Putamen (tissue), 1 donor: ENCODE measurements at regions not wholly inside any gene's neighbourhood (a gene's known extent, or its start where the extent isn't known, plus 50 kb on each side); places are given as distances from the start of the nearest gene placed in this dataset.
"Not testable (repeated sequence)": the region's sequence is repeated elsewhere in the genome, so short reads cannot be mapped to it uniquely, and the experiment has no call there.

Experiments used
- DNase-seq: peaks from one replicate; pipeline ENCODE4 v3.0.0-alpha.2; 2016; ENCODE audit warnings: low spot score

DNA sequence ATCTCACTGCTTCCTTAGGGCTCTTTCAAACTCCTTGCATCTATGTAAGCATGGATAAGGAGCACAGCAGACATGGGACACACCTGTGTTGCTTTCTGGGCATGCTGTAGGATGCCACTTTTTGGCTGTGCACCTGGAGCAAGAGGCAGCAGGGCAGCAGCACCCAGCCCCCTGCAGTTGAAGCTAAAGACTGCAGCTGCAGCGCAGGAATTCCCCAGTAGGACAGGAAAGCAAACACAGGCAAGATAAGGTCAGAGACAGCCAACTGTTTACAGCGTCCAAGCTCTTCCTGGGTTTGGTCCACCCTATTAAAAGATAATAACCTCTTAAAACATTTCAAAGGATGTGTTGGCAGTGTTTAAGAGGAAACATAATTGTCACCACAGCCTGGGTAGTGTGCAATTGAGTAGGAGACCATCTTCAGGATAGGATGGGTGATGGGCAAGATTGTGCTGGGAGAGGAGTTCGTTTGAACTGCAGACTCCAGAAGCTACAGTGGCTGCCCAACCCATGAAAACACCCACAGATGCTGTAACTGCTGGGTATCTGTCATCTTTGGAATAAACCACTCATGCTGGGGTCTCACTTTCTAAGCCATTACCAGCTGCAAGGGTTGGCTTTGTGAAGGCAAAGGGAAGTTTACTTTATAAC, 242.3 kb upstream of the PLGLB1 start:
- not testable (repeated sequence) for DNase-seq

DNA sequence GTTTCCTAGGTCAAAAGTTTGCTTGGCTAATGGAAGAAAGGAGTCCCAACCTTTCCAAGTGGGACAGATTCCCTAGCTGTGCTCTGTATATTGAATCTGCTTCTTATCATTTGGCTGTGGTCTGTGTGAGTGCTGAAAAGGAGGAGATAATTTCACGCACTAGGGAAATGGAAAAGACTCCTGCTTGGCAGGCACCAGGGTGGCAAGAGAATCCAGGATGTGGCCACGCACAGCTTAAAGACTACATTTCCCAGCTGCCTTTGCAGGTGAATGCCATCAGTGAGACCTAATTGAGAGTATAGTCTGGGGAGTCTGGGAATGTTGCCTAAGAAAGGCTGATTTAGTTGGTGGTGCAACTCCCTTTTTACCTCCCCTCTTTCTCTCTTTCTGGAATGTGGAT, 253.5 kb upstream of the PLGLB1 start:
- not testable (repeated sequence) for DNase-seq

DNA sequence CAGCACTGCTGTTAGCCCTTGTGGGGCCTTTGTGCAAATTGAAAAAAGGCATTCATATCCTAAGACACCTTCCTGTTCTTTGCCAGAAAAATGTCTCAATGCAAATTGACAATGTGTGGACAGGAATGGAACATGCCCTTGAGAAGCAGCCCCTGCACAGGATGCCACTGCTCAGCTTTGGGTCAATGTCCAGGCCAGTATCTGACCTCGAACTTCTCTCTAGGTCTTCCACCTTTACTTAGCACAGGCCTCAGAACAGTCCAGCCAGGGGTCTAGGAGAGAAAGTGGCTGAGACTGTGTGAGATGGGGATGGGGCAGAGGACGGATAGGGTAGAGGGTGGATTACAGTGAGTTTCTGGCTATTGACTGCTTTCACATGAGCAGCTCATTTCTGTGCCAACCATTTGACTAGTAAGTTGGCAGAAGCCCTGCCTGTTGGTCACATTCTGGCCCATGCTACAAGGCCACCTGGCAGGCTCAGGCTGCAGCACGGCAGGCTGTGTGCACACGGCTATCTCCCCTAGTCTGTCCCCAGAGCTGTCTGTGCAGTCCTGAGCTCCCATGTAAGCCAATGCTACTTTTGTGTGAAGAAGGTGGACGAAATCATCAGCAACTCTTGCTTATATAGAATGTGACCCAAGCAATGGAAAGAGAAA, 254.5 kb upstream of the PLGLB1 start:
- DNase-seq, result not testable (repeated sequence)

DNA sequence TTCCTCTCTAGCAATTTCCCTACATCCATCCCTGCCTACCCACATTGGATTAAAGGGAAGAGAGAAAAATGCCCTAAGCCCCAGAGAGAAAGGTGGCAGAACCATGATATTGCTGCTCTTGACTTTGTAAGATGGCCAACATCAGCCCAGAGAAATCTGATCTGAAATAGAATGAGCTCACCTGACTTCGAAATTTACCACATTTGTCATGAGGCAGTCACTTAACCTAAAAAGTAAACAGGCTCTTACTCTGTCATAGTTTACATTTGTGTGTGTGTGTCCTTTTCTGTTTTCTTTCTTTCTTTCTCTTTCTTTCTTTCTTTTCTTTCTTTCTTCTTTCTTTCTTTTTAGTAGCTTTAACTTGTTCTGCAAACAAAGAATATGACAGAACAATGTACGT, 255.0 kb upstream of the PLGLB1 start:
- DNase-seq, result not testable (repeated sequence)

DNA sequence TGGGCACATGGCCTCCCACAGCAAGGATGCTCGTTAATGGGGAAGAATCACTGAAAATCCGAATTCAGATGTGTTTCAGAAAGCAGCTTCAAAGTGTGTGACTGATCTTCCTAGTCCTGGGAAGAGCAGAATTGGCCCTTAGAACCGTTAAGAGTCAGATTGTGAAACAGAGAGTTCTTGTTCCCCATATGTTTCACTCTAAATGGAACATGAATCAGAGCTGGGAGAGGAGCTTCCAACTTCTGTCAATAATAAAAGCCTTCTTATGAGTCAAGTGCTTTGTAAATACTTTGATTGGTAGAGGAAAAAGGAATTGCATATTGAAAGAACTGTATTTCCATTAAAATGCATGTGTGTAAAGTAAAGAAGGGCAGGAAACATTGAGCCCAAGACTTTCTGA, 256.1 kb upstream of the PLGLB1 start:
- not testable (repeated sequence) for DNase-seq

DNA sequence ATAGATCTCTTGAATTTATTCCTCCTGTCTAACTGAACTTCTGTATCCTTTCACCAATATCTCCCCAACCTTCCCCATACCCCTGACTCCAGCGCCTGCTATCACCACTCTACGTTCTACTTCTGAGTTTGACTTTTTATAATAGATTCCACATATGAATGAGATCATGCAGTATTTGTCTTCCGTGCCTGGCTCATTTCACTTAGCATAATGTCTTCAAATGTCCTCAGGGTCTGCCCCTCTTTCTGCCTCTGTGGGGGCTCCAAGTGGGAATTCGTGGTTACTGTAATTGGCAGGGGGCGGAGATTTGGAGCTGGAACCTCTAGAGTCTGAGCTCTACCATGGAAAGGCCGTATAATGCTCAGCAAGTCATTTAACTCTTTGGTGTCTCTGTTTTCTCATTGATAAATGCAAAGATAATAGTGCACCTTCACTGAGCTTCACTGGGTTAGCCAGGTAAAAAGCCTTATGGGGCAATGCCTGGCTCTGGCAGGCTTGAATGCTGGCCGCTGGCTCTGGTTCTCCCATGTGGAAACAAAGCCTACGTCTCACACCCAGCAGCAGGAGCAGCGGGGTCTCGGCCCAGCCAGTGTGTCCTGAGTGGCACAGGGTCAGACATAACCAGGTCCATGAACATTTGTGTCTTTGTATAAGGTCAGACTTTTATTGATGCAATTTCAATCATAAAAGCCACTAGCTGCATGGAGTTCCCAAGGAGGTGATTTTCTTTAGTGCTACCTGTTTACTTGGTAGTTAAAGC, 259.1 kb upstream of the PLGLB1 start:
- not testable (repeated sequence) for DNase-seq

DNA sequence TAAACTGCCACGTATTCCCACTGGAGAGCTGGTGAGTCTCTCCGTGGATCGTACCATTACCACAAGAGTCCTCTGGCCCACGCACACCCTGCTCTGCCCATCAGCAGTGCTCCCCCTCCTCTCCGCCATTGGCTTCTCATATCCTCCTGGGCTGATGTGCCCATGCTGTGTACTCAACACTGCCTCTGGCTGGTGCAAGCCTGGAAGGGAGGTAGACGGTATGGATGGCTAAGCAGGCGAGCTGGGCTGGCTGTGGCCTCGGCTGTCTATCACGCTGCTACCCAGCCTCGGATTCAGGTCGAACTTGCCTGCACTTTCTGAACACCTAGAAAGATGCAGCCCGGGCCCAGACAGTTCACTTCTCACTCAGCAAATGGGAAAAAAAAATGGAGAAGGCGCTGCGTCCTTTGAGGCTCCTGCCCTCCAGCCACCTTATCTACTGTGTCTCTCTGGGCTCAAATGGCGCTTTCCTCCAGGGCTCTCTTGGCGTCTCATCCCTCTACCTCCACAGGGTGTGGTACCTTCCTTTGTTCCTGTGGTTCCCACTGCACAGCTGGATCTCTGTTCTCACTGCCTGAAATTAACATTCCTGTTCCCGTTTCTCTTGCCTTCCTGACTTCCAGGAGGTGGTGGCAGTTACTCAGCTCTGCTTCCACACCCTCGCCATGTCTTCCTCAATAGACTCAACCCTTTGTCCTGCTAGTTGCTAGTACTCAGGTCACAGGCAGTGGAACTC, 262.3 kb upstream of the PLGLB1 start:
- DNase-seq, result not testable (repeated sequence)

DNA sequence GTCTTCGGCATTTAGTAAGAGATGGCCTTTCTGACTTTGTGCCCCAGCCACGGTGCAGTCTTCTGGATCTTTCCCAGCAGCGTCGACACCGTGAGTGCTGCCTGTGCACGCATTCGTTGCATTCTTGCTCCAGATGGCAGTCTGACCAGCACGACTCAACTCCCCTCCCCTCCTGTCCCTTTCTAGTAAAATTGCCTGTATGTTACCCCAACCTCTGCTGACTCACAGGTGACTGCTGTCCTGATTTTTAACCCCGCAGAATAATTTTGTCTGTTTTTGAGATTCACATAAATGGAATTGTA, 262.8 kb upstream of the PLGLB1 start:
- not testable (repeated sequence) for DNase-seq

DNA sequence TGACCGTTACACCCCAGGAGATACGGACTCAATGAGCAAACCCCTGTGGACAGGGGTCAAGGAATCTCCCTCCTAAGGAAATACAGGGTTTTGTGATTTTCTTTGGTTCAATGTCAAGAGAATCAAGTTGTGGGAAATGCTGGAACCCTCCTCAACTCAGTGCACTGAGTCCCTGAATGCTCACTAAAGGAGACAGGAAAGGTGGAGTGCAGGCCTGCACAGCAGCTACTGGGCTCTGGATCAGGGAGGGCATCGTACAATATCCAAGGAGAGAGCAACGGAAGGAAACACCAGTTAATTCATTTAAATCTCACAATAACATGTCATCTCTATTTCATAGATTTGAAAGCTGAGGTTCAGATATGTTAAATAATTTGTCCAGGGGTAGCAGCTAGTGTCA, 263.5 kb upstream of the PLGLB1 start:
- DNase-seq, result not testable (repeated sequence)

DNA sequence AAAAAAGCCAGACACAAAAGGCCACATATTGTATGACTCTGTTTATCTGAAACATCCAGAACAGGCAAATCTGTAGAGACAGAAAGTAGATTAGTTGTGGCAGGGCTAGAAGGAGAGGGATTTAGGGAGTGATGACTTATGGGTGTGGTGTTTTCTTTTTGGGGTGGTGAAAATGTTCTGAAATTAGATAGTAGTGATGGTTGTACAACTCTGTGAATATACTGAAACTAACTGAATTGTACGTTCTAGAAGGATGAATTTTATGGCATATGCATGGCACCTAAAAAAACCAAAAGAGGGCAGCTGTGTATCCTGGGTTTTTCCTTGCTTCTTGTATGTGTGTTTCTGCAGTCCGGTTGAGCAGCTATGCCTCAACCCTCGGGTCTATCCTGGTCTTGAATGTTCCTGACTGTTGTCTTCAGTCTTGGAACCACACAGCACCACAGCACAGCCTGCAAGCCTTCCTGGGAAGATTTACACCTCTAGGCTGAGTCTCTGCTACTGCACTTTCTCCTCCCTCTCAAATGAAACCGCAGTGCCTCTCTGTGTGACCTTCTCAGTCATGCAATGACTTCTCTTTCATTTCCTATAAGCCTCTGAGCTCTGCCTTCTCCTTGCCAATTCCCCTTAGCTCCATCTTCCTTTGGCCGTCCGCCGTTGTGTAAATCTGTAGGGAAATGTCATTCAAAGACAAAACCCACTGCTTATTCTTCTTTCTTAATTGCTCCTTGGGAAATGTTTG, 269.1 kb upstream of the PLGLB1 start:
- DNase-seq, result not testable (repeated sequence)

DNA sequence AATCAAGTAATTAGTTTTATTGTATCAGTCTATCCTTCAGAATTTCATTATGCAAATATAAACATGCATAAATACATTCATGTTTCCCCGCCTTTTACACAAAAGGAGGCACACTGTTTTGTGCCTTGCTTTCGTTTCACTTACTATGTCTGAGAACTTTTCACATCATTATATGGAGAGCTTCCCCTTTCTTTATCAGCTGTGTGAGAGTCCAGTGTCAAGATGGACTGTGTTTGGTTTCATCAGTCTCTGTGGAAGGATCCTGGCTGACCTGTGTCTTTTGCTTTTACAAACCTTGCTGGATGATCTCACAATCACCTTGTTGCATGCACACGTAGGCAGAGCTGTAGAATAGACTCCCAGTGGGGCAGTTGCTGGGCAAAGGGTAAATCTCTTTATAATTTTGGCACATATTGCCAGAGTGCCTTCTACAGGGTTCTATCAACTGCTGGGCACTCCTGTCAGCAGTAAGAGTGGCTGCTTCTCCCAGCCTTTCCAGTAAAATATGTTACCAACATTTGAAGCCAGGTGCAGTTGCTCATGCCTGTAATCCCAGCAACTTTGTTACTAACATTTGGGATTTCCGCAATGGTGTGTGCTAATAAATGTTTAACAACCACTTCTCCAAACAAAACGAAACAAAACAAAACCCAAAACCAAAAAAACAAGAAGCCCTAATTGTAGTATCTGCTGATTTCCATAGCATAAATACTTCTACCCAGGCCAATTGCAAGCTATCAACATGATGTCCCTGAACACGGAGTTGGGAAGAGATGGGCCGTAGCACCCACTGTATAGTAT, 270.0 kb upstream of the PLGLB1 start:
- not testable (repeated sequence) for DNase-seq

DNA sequence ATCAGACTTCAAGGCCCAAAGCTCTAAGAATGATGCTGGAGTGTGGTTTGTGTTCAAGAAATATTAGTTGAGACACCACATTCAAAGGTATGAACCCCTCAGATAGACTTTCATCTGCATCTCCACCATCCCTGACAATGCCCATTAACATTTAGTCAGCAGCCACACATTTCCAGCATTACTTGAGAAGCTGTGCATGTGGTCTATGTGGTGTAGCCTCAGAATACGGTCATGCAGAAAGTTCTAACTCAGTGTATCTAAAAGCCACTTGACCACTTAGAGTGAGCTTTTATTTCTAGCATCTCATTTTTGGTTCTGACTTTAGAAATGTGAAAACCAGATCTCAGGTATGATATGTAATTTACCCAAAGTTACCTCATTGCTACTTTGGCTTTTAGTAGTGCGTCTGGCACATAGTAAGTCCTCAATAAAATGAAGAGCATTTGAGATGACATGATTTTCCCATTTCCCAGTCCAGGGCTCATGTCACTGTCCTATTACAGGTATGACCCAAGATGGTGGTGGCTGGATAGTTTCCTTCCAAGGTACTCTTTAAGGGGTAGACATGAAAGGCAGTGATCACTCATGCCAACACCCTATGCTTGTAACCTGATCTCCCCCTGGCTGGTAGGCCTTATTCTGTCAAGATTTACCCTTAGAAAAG, 272.4 kb upstream of the PLGLB1 start:
- not testable (repeated sequence) for DNase-seq

DNA sequence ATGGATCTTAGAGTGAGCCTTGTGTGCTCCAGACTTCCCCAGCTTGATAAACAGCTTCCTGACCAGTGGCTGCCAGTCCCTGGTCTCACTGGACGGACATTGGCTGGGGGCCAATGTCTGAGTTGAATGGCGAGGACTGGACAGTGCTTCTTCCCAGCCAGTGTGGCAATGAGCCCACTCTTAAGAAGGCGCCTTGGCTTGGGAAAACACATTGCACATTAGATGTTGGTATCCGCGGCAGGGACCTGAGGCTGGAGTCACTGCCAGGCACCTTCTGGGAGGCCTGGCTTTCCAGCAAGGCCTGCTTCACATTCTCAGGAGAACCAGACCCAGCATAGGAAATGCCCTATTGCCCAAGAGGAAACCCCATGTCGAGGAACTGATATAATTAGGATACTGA, 273.5 kb upstream of the PLGLB1 start:
- not testable (repeated sequence) for DNase-seq

DNA sequence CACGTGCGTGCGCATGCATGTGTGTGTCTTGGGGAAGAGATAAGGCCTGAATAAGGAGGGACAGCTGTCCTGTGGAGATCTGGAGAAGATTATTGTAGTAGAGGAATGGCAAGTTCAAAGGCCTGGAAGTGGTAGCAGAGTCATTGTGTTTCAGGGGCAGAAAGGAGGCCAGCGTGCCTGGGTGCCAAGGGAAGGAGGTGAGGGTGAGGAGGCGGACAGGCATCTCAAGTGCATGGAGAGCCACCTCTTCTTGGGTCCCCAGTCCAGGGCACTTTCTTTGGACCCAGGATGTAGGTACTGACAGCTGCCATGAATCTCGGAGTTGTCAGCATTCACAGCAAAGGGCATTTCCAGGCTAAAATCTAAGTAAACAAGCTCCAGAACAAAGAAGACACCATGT, 279.7 kb upstream of the PLGLB1 start:
- not testable (repeated sequence) for DNase-seq

DNA sequence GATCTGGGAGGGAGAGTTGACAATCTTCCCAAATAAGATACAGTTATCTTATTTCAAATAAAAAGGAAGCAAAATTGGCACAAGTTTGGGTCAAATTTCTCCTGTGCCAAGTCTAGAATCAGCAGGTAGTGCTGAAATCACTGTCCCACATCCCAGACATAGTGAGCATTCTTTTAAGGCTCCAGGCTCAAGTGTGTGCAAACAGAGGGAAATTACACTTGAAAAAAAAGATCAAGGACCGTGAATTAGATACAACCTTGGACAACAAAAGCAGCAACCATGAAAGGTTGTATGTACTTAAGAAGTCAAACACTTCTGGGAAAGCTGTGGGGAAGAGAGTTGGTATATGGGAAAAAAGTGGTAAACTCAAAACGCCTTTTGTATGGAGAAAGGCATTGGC, 280.2 kb upstream of the PLGLB1 start:
- not testable (repeated sequence) for DNase-seq

DNA sequence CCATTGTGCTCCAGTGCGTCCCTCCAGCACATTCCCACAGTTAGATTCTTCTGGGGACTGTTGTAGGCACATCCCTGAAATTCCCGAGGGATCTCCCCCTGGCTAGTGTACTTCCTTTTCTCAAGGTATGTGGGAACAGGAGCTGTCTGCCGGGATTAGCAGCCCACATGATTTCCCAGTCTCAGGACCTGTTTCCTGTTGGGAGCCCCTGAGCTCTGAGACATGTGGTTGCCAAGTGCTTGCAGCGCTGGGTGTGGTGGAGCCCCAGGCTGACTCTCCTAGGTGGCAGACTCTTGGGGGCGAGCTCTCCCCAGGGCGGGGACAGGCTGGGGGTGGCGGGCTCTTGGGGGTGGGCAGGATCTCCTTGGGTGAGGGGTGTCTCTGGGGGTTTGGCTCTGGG, 287.0 kb upstream of the PLGLB1 start:
- not testable (repeated sequence) for DNase-seq

DNA sequence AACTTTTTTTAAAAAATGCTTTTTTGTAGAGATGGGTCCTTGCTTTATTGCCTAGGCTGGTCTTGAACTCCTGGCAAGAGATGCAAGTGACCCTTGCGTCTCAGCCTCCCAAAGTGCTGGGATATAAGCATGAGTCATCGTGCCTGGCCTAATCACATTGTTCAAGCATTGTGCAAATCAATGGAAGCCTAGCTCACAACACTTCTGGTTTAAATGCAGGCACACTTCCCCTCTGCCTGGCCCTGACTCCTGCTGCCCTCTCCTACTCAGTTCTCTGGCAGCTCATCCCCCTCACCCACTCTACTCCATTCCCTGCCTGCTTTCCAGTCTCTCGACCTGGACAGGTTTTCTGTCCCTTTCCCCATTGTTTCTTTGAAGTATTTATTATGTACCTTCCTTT, 288.1 kb upstream of the PLGLB1 start:
- not testable (repeated sequence) for DNase-seq

DNA sequence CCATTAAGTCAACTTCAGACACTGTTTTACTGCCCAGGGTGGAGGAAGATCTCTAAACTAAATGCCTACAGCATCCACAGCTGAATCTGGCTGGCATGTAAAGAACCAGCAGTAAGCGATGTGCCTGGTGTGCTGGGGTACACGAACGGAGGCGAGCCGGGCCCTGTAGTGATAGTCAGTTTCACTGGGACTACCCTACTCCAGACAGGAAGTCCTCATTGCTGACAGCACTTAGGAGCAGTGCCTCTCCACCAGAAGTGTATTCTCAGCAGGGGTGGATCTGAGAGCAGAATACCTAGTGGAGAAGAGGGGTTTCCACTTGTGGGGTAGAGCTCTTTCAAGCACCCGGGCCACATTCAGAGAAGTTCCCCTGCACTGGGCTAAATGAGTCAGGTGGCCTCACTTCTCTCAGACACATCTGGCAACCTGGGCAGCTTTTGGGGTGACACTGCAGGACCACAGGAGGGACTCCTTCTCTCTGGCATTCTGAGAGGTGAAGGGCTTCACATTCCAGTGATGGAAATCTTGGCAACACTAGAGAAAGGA, 290.3 kb upstream of the PLGLB1 start:
- DNase-seq, result not testable (repeated sequence)

DNA sequence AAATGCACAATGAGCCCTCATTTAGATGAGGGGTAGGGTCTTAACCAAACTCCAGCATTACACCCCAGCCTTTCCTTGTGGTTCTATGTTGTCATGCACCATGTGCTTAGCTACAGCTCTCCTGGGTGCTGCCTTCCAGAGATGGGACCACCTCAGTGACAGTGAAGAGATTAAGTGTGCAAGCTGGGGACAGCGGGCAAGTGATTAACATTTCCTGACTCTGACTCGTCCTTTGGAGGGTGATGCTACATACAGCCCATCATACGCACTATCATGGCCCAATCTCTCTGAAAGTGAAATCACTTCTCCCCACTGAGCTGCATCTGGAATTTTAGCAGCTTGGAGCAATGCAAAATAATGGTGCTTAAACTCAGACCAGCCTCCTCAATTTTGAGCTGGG, 293.0 kb upstream of the PLGLB1 start:
- not testable (repeated sequence) for DNase-seq
